GM12878 (cell line): ENCODE measurements at regions not wholly inside any gene's neighbourhood (a gene's known extent, or its start where the extent isn't known, plus 50 kb on each side); places are given as distances from the start of the nearest gene placed in this dataset.

ENCODE experiments used
- ATAC-seq: fragments of 200-7000 bp; cut with Tn5 transposase; 3 replicates; pipeline ENCODE4 v1.9.1; 2020; ENCODE audit warnings: mild to moderate bottlenecking, moderate library complexity
- BruUV-seq: library from RNA; stranded (reverse); fragments of 400-500 nt; replicated peaks from 2 replicates; lab custom pipeline; 2021; lab: Mats Ljungman, UMichigan
- CTCF ChIA-PET: fragments of 300-600 bp; sonication (Branson Sonifier 250); formaldehyde crosslinking; extraction: SDS; loops from one replicate; lab custom pipeline; 2021; ENCODE audit warnings: inconsistent platforms; lab: Yijun Ruan, JAX
- POLR2A ChIA-PET: fragments of 350-600 bp; formaldehyde crosslinking; extraction: SDS; loops from one replicate; lab custom pipeline; 2021; ENCODE audit warnings: inconsistent platforms; lab: Charles Lee
- RAD21 ChIA-PET: fragments of 300-600 bp; sonication (Branson Sonifier 250); formaldehyde crosslinking; loops from one replicate; lab custom pipeline; 2023; ENCODE audit warnings: antibody characterized with exemption; ENCODE audit not compliant: unreplicated experiment; lab: Charles Lee
- SMC1A ChIA-PET: fragments of 300-600 bp; sonication (Branson Sonifier 250); formaldehyde crosslinking; loops from one replicate; lab custom pipeline; 2023; ENCODE audit not compliant: unreplicated experiment, uncharacterized antibody; lab: Charles Lee
- DNase-seq: peaks from one replicate; pipeline ENCODE4 v3.0.0-alpha.2; 2011; ENCODE audit warnings: low read depth, low spot score
- FAIRE-seq: peaks from 3 replicates; lab custom pipeline; 2011; peaks lifted over from hg19 to GRCh38; lab: Jason Lieb, UNC
- H2AFZ ChIP-seq: 2 replicates; pipeline ENCODE4 v1.6.0; 2011; ENCODE audit warnings: low read depth, low read length, control low read depth; ENCODE audit not compliant: control insufficient read depth
- H3K27ac ChIP-seq: 2 replicates; pipeline ENCODE4 v1.5.1; 2011; ENCODE audit warnings: control low read depth; ENCODE audit not compliant: control insufficient read depth, insufficient read depth
- H3K27me3 ChIP-seq, 2 experiments: replicated peaks in 1 of 2; 2 replicates each; pipeline versions ENCODE4 v1.6.0 to v1.6.1; 2011; ENCODE audit warnings: low read length in 1 of 2; ENCODE audit not compliant: control insufficient read depth in 2 of 2, insufficient read depth in 2 of 2
- H3K36me3 ChIP-seq, 2 experiments: 2 replicates each; pipeline ENCODE4 v1.5.1; 2011; ENCODE audit warnings: low read length in 1 of 2; ENCODE audit not compliant: control insufficient read depth in 2 of 2, insufficient read depth in 2 of 2
- H3K4me1 ChIP-seq: 2 replicates; pipeline ENCODE4 v1.6.1; 2011; ENCODE audit warnings: mild to moderate bottlenecking, low read length, moderate library complexity, mixed read lengths; ENCODE audit not compliant: control insufficient read depth, insufficient read depth
- H3K4me2 ChIP-seq: 2 replicates; pipeline ENCODE4 v1.6.0; 2011; ENCODE audit warnings: control low read depth; ENCODE audit not compliant: control insufficient read depth, insufficient read depth
- H3K4me3 ChIP-seq: fragments of 200-600 bp; sonication (generic); 2 replicates; pipeline ENCODE4 v1.5.1; 2016
- H3K79me2 ChIP-seq: 2 replicates; pipeline ENCODE4 v1.6.0; 2011; ENCODE audit warnings: low read length; ENCODE audit not compliant: control insufficient read depth, insufficient read depth
- H3K9ac ChIP-seq: 2 replicates; pipeline ENCODE4 v1.8.0; 2011; ENCODE audit warnings: low read length, control low read depth, mixed read lengths; ENCODE audit not compliant: control insufficient read depth, insufficient read depth
- H3K9me3 ChIP-seq: replicated peaks from 3 replicates; pipeline ENCODE4 v1.5.1; 2011; ENCODE audit warnings: mild to moderate bottlenecking, low read length; ENCODE audit not compliant: control insufficient read depth, insufficient read depth
- H4K20me1 ChIP-seq: 2 replicates; pipeline ENCODE4 v1.6.0; 2011; ENCODE audit not compliant: control insufficient read depth, insufficient read depth
- BHLHE40 ChIP-seq, 2 experiments: fragments of 450-650 bp in 1 of 2; IDR thresholded peaks; 2 replicates each; pipeline ENCODE4 v1.6.1; 2011 to 2017; ENCODE audit warnings: low read depth in 2 of 2, borderline replicate concordance in 1 of 2, improper control_type of control experiment in 1 of 2, low read length in 1 of 2, mild to moderate bottlenecking in 1 of 2
- CBX3 ChIP-seq: fragments of 200-600 bp; sonication (generic); IDR thresholded peaks from 2 replicates; pipeline ENCODE4 v1.6.1; 2016; ENCODE audit warnings: low read depth, borderline replicate concordance
- NFXL1 ChIP-seq: fragments of 450-650 bp; IDR thresholded peaks from 2 replicates; pipeline ENCODE4 v1.6.1; 2017; ENCODE audit warnings: antibody characterized with exemption, mild to moderate bottlenecking, borderline replicate concordance
- NR2F1 ChIP-seq: fragments of 450-650 bp; conservative IDR thresholded peaks from 2 replicates; pipeline ENCODE4 v1.6.1; 2017; ENCODE audit warnings: mild to moderate bottlenecking
- NRF1 ChIP-seq: conservative IDR thresholded peaks from 2 replicates; pipeline ENCODE4 v1.6.1; 2011; ENCODE audit warnings: mild to moderate bottlenecking, low read depth, low read length, improper control_type of control experiment
- PRDM15 ChIP-seq: fragments of 450-650 bp; formaldehyde crosslinking; IDR thresholded peaks from 2 replicates; pipeline ENCODE4 v1.4.0; 2020; ENCODE audit warnings: mild to moderate bottlenecking, moderate library complexity
- RAD51 ChIP-seq: fragments of 450-650 bp; IDR thresholded peaks from 2 replicates; pipeline ENCODE4 v1.6.1; 2016; ENCODE audit warnings: moderate library complexity, mild to moderate bottlenecking, inconsistent platforms
- RB1 ChIP-seq: fragments of 450-650 bp; formaldehyde crosslinking; IDR thresholded peaks from 2 replicates; pipeline ENCODE4 v1.6.1; 2017; ENCODE audit warnings: mild to moderate bottlenecking, borderline replicate concordance
- SRF ChIP-seq, 2 experiments: IDR thresholded peaks; 2 replicates each; pipeline ENCODE4 v1.6.1; 2011; ENCODE audit warnings: low read depth in 2 of 2, low read length in 2 of 2, mild to moderate bottlenecking in 1 of 2, moderate library complexity in 1 of 2
- TCF12 ChIP-seq: IDR thresholded peaks from 2 replicates; pipeline ENCODE4 v1.6.1; 2011; ENCODE audit warnings: low read depth, mild to moderate bottlenecking, low read length
- ZNF687 ChIP-seq: fragments of 450-650 bp; IDR thresholded peaks from 2 replicates; pipeline ENCODE4 v1.6.1; 2017; ENCODE audit warnings: mild to moderate bottlenecking, moderate library complexity
- WGBS: methylation state at CpG from one replicate; pipeline ENCODE4 v1.1.6; 2016; ENCODE audit warnings: low lambda C conversion rate; ENCODE audit not compliant: insufficient replicate concordance, insufficient coverage; ENCODE audit errors: missing lambda C conversion rate; 5-methylcytosine and 5-hydroxymethylcytosine counted together
- in situ Hi-C: fragments of 300-500 bp; cut with MboI; formaldehyde crosslinking; loops from 9 replicates; pipeline ENCODE4 v1.14.3; 2018; ENCODE audit warnings: mixed read lengths
- intact Hi-C: fragments of 100-400 bp; cut with micrococcal nuclease; formaldehyde crosslinking; loops from one replicate; pipeline ENCODE4 v1.14.2; 2022; ENCODE audit not compliant: unreplicated experiment

- FAIRE-seq (no peak), ATAC-seq (no peak), DNase-seq (no peak)
- Histone ChIP-seq H3K4me2 (no peak overlapping the region), H3K36me3 (no peaks in the 10 kb centered on the region), H3K4me3 (no peak overlapping the region), H4K20me1 (no peaks in the 10 kb centered on the region), H3K9me3 (no peaks in the 10 kb centered on the region; the same call in 2 of the 3 replicates), H2AFZ (no peak overlapping the region), H3K79me2 (no peaks in the 10 kb centered on the region), H3K9ac (no peak overlapping the region), H3K27me3 (no peaks in the 10 kb centered on the region), H3K4me1 (no peaks in the 10 kb centered on the region), H3K27ac (no peak overlapping the region)
- ChIA-PET SMC1A (no interaction called here), RAD21 (no interaction called here), POLR2A (no interaction called here), CTCF (no interaction called here)
- no TSS peak for BruUV-seq
- TF ChIP-seq RB1: no peak
- TF ChIP-seq TCF12: no peak
- TF ChIP-seq RAD51: no peak
- no peak for TF ChIP-seq SRF (IDR thresholded peaks at IDR 0.05; ENCODE audit: low read depth in 2 of 2, low read length in 2 of 2)
- TF ChIP-seq BHLHE40 (IDR thresholded peaks at IDR 0.05; ENCODE audit: borderline replicate concordance in 1 of 2, low read depth in 2 of 2, low read length in 1 of 2): no peak
- TF ChIP-seq NR2F1: no peak
- in situ Hi-C loops (no loop called here), intact Hi-C loops (no loop called here)
Measured at GRCh38 chr10:20443094-20443493, 454.0 kb downstream of the NEBL start.

- CTCF ChIA-PET: no interaction called here
- POLR2A ChIA-PET: no interaction called here
- no peaks in the 10 kb centered on the region for H3K36me3 ChIP-seq
- SMC1A ChIA-PET: no interaction called here
- H3K27me3 ChIP-seq: no peaks in the 10 kb centered on the region
- H3K4me3 ChIP-seq: no peak overlapping the region
- no peak overlapping the region for H2AFZ ChIP-seq
- H3K4me2 ChIP-seq: no peak overlapping the region
- WGBS: 5% methylated on average over 2 of the region's 2 CpGs
- no peaks in the 10 kb centered on the region for H4K20me1 ChIP-seq
- BruUV-seq: no TSS peak
- no peak for DNase-seq
- no peaks in the 10 kb centered on the region for H3K79me2 ChIP-seq
- no peak for ATAC-seq
- intact Hi-C loops: no loop called here
- no peak overlapping the region for H3K27ac ChIP-seq
- no peak overlapping the region for H3K9ac ChIP-seq
- no peaks in the 10 kb centered on the region for H3K4me1 ChIP-seq
- FAIRE-seq: no peak
- RAD21 ChIA-PET: no interaction called here
- in situ Hi-C loops: no loop called here
- H3K9me3 ChIP-seq: no peaks in the 10 kb centered on the region; the same call in 2 of the 3 replicates
- TF ChIP-seq ZNF687 (no peak), NRF1 (no peak), TCF12 (no peak), PRDM15 (CRISPR knock-in tag) (no peak), NFXL1 (no peak), CBX3 (no peak)
Measured at GRCh38 chr10:20429742-20430141, 467.4 kb downstream of the NEBL start.
